Uterus (tissue), 2 donors: ENCODE measurements at regions not wholly inside any gene's neighbourhood (a gene's known extent, or its start where the extent isn't known, plus 50 kb on each side); places are given as distances from the start of the nearest gene placed in this dataset.

ENCODE experiments used
- POLR2A ChIP-seq, 2 donors: fragments of 450-650 bp; IDR thresholded peaks; one replicate each; pipeline ENCODE4 v1.6.1; 2016; ENCODE audit warnings: antibody characterized with exemption in 2 of 2, mild to moderate bottlenecking in 1 of 2, moderate library complexity in 1 of 2
- TF ChIP-seq, protein P1 (sequence below), 4 experiments: fragments of 200-600 bp in 2 of 4; fragments of 450-650 bp in 2 of 4; sonication (generic) in 2 of 4; IDR thresholded peaks; one replicate each; pipeline ENCODE4 v1.5.1; 2016 to 2019; ENCODE audit warnings: antibody characterized with exemption in 4 of 4, mild to moderate bottlenecking in 2 of 4, moderate library complexity in 1 of 4

DNA sequence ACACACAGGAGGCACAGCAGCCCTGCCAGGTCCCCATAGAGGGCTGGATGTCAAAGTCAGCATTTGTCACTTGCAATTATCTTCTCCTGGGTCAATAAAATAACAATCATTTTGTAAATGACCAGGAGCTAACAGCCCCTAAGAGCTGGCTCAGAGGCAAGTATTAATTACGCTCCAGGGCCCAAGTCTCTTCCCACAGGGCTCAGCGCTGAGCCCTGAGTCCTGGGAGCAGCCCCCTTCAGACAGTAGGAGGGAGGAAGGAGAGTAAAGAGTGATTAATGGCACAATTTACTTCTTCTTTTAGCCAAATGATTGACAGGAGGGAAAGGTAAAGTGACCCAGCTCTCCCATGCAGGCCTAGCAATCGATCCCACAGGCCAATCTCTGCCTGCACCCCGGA lies 99.0 kb upstream of the DRD2 start:
- no peak for TF ChIP-seq POLR2A (IDR thresholded peaks at IDR 0.05)
- TF ChIP-seq, protein P1, sequence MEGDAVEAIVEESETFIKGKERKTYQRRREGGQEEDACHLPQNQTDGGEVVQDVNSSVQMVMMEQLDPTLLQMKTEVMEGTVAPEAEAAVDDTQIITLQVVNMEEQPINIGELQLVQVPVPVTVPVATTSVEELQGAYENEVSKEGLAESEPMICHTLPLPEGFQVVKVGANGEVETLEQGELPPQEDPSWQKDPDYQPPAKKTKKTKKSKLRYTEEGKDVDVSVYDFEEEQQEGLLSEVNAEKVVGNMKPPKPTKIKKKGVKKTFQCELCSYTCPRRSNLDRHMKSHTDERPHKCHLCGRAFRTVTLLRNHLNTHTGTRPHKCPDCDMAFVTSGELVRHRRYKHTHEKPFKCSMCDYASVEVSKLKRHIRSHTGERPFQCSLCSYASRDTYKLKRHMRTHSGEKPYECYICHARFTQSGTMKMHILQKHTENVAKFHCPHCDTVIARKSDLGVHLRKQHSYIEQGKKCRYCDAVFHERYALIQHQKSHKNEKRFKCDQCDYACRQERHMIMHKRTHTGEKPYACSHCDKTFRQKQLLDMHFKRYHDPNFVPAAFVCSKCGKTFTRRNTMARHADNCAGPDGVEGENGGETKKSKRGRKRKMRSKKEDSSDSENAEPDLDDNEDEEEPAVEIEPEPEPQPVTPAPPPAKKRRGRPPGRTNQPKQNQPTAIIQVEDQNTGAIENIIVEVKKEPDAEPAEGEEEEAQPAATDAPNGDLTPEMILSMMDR (IDR thresholded peaks at IDR 0.05), result no peak
